ENCODE measurements at regions not wholly inside any gene's neighbourhood (a gene's known extent, or its start where the extent isn't known, plus 50 kb on each side); places are given as distances from the start of the nearest gene placed in this dataset.

GRCh38 chr9:115328228-115328627 is 210.3 kb upstream of the TNC start:
- H3K27me3 ChIP-seq = no peaks in the 10 kb centered on the region
- H3K4me3 ChIP-seq = no peak overlapping the region
- peak in 1 of 2 donors; percentile 15 for TF ChIP-seq POLR2AphosphoS5 (IDR thresholded peaks at IDR 0.05)
- no peak for TF ChIP-seq CTCF (IDR thresholded peaks at IDR 0.05)
- H3K36me3 ChIP-seq = no peaks in the 10 kb centered on the region
- no peak overlapping the region for H3K27ac ChIP-seq
- H3K4me1 ChIP-seq = no peaks in the 10 kb centered on the region
- DNase-seq = no peak
- no peaks in the 10 kb centered on the region for H3K9me3 ChIP-seq
- peak in 1 of 2 donors; percentile 42 for ATAC-seq (ENCODE audit: low FRiP score in 2 of 2)
- WGBS, 2 donors = 50 to 55% methylated on average over 2 of the region's 2 CpGs

- Histone ChIP-seq H3K9me3 (no peaks in the 10 kb centered on the region), H3K27ac (no peak overlapping the region), H3K4me1 (no peaks in the 10 kb centered on the region), H3K4me3 (no peak overlapping the region), H3K27me3 (no peaks in the 10 kb centered on the region), H3K36me3 (no peaks in the 10 kb centered on the region)
- no peak for DNase-seq
- no peak for TF ChIP-seq POLR2A (IDR thresholded peaks at IDR 0.05)
- TF ChIP-seq POLR2AphosphoS5 (IDR thresholded peaks at IDR 0.05) = no peak
- no peak for TF ChIP-seq CTCF (IDR thresholded peaks at IDR 0.05)
- no peak for TF ChIP-seq EP300 (IDR thresholded peaks at IDR 0.05)
- ATAC-seq (ENCODE audit: low FRiP score in 2 of 2) = no peak
Measured at GRCh38 chr9:115328677-115329076, 210.7 kb upstream of the TNC start.

GRCh38 chr9:115333277-115334070 is 215.5 kb upstream of the TNC start:
- ATAC-seq (ENCODE audit: low FRiP score in 2 of 2) (no peak), DNase-seq (no peak)
- Histone ChIP-seq H3K27ac (no peak overlapping the region), H3K9me3 (no peaks in the 10 kb centered on the region), H3K27me3 (no peaks in the 10 kb centered on the region), H3K36me3 (no peaks in the 10 kb centered on the region), H3K4me3 (no peak overlapping the region), H3K4me1 (no peaks in the 10 kb centered on the region)
- TF ChIP-seq CTCF (IDR thresholded peaks at IDR 0.05) = no peak
- no peak for TF ChIP-seq EP300 (IDR thresholded peaks at IDR 0.05)
- TF ChIP-seq POLR2A (IDR thresholded peaks at IDR 0.05) = no peak
- TF ChIP-seq POLR2AphosphoS5 (IDR thresholded peaks at IDR 0.05) = no peak
- WGBS, 2 donors = 82 to 89% methylated on average over 7 to 8 of the region's 8 CpGs

GRCh38 chr9:115335439-115335838 is 217.5 kb upstream of the TNC start:
- H3K9me3 ChIP-seq = no peaks in the 10 kb centered on the region
- DNase-seq (no peak), ATAC-seq (ENCODE audit: low FRiP score in 2 of 2) (no peak)
- WGBS, 2 donors = 89 to 92% methylated on average over 5 of the region's 5 CpGs
- no peaks in the 10 kb centered on the region for H3K36me3 ChIP-seq
- H3K4me3 ChIP-seq = no peak overlapping the region
- H3K27ac ChIP-seq = no peak overlapping the region
- TF ChIP-seq POLR2A (IDR thresholded peaks at IDR 0.05) = no peak
- no peak for TF ChIP-seq CTCF (IDR thresholded peaks at IDR 0.05)
- no peak for TF ChIP-seq POLR2AphosphoS5 (IDR thresholded peaks at IDR 0.05)
- no peak for TF ChIP-seq EP300 (IDR thresholded peaks at IDR 0.05)
- no peaks in the 10 kb centered on the region for H3K27me3 ChIP-seq
- no peaks in the 10 kb centered on the region for H3K4me1 ChIP-seq

- no peaks in the 10 kb centered on the region for H3K27me3 ChIP-seq
- no peak overlapping the region for H3K4me3 ChIP-seq
- ATAC-seq (ENCODE audit: low FRiP score in 2 of 2) (no peak), DNase-seq (no peak)
- no peaks in the 10 kb centered on the region for H3K36me3 ChIP-seq
- no peaks in the 10 kb centered on the region for H3K4me1 ChIP-seq
- H3K27ac ChIP-seq = no peak overlapping the region
- 90 to 92% methylated on average over 5 of the region's 5 CpGs for WGBS, 2 donors
- TF ChIP-seq POLR2AphosphoS5 (IDR thresholded peaks at IDR 0.05) (no peak), POLR2A (IDR thresholded peaks at IDR 0.05) (no peak), EP300 (IDR thresholded peaks at IDR 0.05) (no peak), CTCF (IDR thresholded peaks at IDR 0.05) (no peak)
- H3K9me3 ChIP-seq = no peaks in the 10 kb centered on the region
Measured at GRCh38 chr9:115340314-115340713, 222.4 kb upstream of the TNC start.

Measured in upper lobe of left lung (tissue), 6 donors.